ENCODE measurements at regions not wholly inside any gene's neighbourhood (a gene's known extent, or its start where the extent isn't known, plus 50 kb on each side); places are given as distances from the start of the nearest gene placed in this dataset.
"Not testable (repeated sequence)": the region's sequence is repeated elsewhere in the genome, so short reads cannot be mapped to it uniquely, and the experiment has no call there.

GRCh38 chr2:88984079-88984478 lies 292.6 kb downstream of the RPIA start:
- TF ChIP-seq, protein P1, sequence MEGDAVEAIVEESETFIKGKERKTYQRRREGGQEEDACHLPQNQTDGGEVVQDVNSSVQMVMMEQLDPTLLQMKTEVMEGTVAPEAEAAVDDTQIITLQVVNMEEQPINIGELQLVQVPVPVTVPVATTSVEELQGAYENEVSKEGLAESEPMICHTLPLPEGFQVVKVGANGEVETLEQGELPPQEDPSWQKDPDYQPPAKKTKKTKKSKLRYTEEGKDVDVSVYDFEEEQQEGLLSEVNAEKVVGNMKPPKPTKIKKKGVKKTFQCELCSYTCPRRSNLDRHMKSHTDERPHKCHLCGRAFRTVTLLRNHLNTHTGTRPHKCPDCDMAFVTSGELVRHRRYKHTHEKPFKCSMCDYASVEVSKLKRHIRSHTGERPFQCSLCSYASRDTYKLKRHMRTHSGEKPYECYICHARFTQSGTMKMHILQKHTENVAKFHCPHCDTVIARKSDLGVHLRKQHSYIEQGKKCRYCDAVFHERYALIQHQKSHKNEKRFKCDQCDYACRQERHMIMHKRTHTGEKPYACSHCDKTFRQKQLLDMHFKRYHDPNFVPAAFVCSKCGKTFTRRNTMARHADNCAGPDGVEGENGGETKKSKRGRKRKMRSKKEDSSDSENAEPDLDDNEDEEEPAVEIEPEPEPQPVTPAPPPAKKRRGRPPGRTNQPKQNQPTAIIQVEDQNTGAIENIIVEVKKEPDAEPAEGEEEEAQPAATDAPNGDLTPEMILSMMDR (IDR thresholded peaks at IDR 0.05; ENCODE audit: insufficient read depth, low read length), result not testable (repeated sequence)
- not testable (repeated sequence) for TF ChIP-seq POLR2AphosphoS5, GABPA (IDR thresholded peaks at IDR 0.05; ENCODE audit: low read depth)
- TF ChIP-seq, protein P2, sequence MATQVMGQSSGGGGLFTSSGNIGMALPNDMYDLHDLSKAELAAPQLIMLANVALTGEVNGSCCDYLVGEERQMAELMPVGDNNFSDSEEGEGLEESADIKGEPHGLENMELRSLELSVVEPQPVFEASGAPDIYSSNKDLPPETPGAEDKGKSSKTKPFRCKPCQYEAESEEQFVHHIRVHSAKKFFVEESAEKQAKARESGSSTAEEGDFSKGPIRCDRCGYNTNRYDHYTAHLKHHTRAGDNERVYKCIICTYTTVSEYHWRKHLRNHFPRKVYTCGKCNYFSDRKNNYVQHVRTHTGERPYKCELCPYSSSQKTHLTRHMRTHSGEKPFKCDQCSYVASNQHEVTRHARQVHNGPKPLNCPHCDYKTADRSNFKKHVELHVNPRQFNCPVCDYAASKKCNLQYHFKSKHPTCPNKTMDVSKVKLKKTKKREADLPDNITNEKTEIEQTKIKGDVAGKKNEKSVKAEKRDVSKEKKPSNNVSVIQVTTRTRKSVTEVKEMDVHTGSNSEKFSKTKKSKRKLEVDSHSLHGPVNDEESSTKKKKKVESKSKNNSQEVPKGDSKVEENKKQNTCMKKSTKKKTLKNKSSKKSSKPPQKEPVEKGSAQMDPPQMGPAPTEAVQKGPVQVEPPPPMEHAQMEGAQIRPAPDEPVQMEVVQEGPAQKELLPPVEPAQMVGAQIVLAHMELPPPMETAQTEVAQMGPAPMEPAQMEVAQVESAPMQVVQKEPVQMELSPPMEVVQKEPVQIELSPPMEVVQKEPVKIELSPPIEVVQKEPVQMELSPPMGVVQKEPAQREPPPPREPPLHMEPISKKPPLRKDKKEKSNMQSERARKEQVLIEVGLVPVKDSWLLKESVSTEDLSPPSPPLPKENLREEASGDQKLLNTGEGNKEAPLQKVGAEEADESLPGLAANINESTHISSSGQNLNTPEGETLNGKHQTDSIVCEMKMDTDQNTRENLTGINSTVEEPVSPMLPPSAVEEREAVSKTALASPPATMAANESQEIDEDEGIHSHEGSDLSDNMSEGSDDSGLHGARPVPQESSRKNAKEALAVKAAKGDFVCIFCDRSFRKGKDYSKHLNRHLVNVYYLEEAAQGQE (IDR thresholded peaks at IDR 0.05; ENCODE audit: insufficient replicate concordance, low read depth), result not testable (repeated sequence)

Data from HL-60 (cell line).